MCF 10A (cell line): ENCODE measurements at regions not wholly inside any gene's neighbourhood (a gene's known extent, or its start where the extent isn't known, plus 50 kb on each side); places are given as distances from the start of the nearest gene placed in this dataset.
"Not testable (repeated sequence)": the region's sequence is repeated elsewhere in the genome, so short reads cannot be mapped to it uniquely, and the experiment has no call there.

ENCODE experiments used
- BruUV-seq: library from RNA; stranded (reverse); fragments of 400-500 nt; replicated peaks from 2 replicates; lab custom pipeline; 2021; lab: Mats Ljungman, UMichigan
- CTCF ChIA-PET: fragments of 300-600 bp; sonication (Branson Sonifier 250); formaldehyde crosslinking; extraction: SDS; loops from one replicate; lab custom pipeline; 2021; ENCODE audit warnings: antibody characterized with exemption, inconsistent platforms; lab: Yijun Ruan, JAX
- POLR2A ChIA-PET: fragments of 300-600, 350-650 bp; sonication (Branson Sonifier 250); formaldehyde crosslinking; extraction: SDS; loops from one replicate; lab custom pipeline; 2020; ENCODE audit warnings: antibody characterized with exemption, inconsistent platforms; lab: Yijun Ruan, JAX
- DNase-seq: peaks from one replicate; pipeline ENCODE4 v3.0.0-alpha.2; 2018; ENCODE audit not compliant: unreplicated experiment
- H3K27ac Mint-ChIP-seq: one replicate; pipeline ENCODE4 v1.8.0; 2022; ENCODE audit warnings: mild to moderate bottlenecking, low read depth, mixed read lengths; ENCODE audit not compliant: unreplicated experiment
- H3K27me3 Mint-ChIP-seq: one replicate; pipeline ENCODE4 v1.8.0; 2022; ENCODE audit warnings: mixed read lengths; ENCODE audit not compliant: insufficient read depth, unreplicated experiment
- H3K36me3 Mint-ChIP-seq: one replicate; pipeline ENCODE4 v1.8.0; 2022; ENCODE audit warnings: mild to moderate bottlenecking, moderate library complexity, mixed read lengths; ENCODE audit not compliant: insufficient read depth, unreplicated experiment
- H3K4me1 Mint-ChIP-seq: one replicate; pipeline ENCODE4 v1.8.0; 2022; ENCODE audit warnings: mixed read lengths; ENCODE audit not compliant: insufficient read depth, unreplicated experiment
- H3K4me3 Mint-ChIP-seq: one replicate; pipeline ENCODE4 v1.8.0; 2022; ENCODE audit warnings: mild to moderate bottlenecking, moderate library complexity, mixed read lengths; ENCODE audit not compliant: unreplicated experiment
- H3K9me3 Mint-ChIP-seq: one replicate; pipeline ENCODE4 v1.8.0; 2022; ENCODE audit warnings: mixed read lengths; ENCODE audit not compliant: unreplicated experiment
- CTCF ChIP-seq: fragments of 200-600 bp; IDR thresholded peaks from one replicate; pipeline ENCODE4 v1.8.0; 2022; ENCODE audit warnings: antibody characterized with exemption, mild to moderate bottlenecking; ENCODE audit not compliant: unreplicated experiment
- intact Hi-C: fragments of 100-400 bp; cut with micrococcal nuclease; formaldehyde crosslinking; loops from 2 replicates; pipeline ENCODE4 v1.14.1; 2022

GRCh38 chr11:71158936-71159335, 93.4 kb downstream of the SHANK2 start:
- POLR2A ChIA-PET, result interaction anchor here (0.6 kb wide), 1 partner anchor 36 kb away, joined by 3 read pairs; no protein-coding TSS in a partner anchor
- Mint-ChIP-seq H3K27me3 (no peaks in the 10 kb centered on the region), H3K27ac (no peak overlapping the region), H3K4me1 (no peaks in the 10 kb centered on the region), H3K4me3 (no peak overlapping the region), H3K9me3 (peaks cover 24% of the 10 kb centered on the region), H3K36me3 (no peaks in the 10 kb centered on the region)
- TF ChIP-seq CTCF, result no peak
- no peak for DNase-seq
- CTCF ChIA-PET, result interaction anchor here (0.6 kb wide), 1 partner anchor 16 kb away, joined by 3 read pairs; no protein-coding TSS in a partner anchor
- BruUV-seq, result no TSS peak
- intact Hi-C loops, result no loop called here

- POLR2A ChIA-PET, result interaction anchor here (0.6 kb wide), 1 partner anchor 89 kb away, joined by 3 read pairs; no protein-coding TSS in a partner anchor
- DNase-seq, H3K4me1 Mint-ChIP-seq, intact Hi-C loops, H3K27ac Mint-ChIP-seq, H3K36me3 Mint-ChIP-seq, H3K27me3 Mint-ChIP-seq, H3K4me3 Mint-ChIP-seq, CTCF ChIA-PET, BruUV-seq: not testable (repeated sequence)
- H3K9me3 Mint-ChIP-seq, result peaks cover 24% of the 10 kb centered on the region
Observed at GRCh38 chr11:71157676-71158075, 94.7 kb downstream of the SHANK2 start.

GRCh38 chr11:71156301-71156700, 96.1 kb downstream of the SHANK2 start:
- Mint-ChIP-seq H3K36me3 (no peaks in the 10 kb centered on the region), H3K9me3 (peaks cover 24% of the 10 kb centered on the region), H3K27ac (no peak overlapping the region), H3K4me3 (no peak overlapping the region), H3K27me3 (no peaks in the 10 kb centered on the region), H3K4me1 (no peaks in the 10 kb centered on the region)
- TF ChIP-seq CTCF, result no peak
- no peak for DNase-seq
- intact Hi-C loops, result no loop called here
- CTCF ChIA-PET, result no interaction called here
- no TSS peak for BruUV-seq
- POLR2A ChIA-PET, result no interaction called here

- Mint-ChIP-seq H3K4me1 (no peaks in the 10 kb centered on the region), H3K4me3 (no peak overlapping the region), H3K27me3 (no peaks in the 10 kb centered on the region), H3K27ac (no peak overlapping the region), H3K36me3 (no peaks in the 10 kb centered on the region), H3K9me3 (peaks cover 24% of the 10 kb centered on the region)
- ChIA-PET CTCF (no interaction called here), POLR2A (no interaction called here)
- DNase-seq, result no peak
- no peak for TF ChIP-seq CTCF
- intact Hi-C loops, result no loop called here
- BruUV-seq, result no TSS peak
Observed at GRCh38 chr11:71155846-71156245, 96.5 kb downstream of the SHANK2 start.
